GM23248 (cell line): ENCODE measurements at regions not wholly inside any gene's neighbourhood (a gene's known extent, or its start where the extent isn't known, plus 50 kb on each side); places are given as distances from the start of the nearest gene placed in this dataset.

Experiments used
- EZH2 ChIP-seq: fragments of 200-600 bp; sonication (generic); IDR thresholded peaks from 2 replicates; pipeline ENCODE4 v1.6.1; 2018; ENCODE audit warnings: antibody characterized with exemption, mild to moderate bottlenecking; ENCODE audit not compliant: insufficient read depth, poor library complexity, severe bottlenecking
- EZH2phosphoT487 ChIP-seq: fragments of 200-600 bp; sonication (generic); IDR thresholded peaks from 2 replicates; pipeline ENCODE4 v1.6.1; 2018; ENCODE audit warnings: antibody characterized with exemption, moderate library complexity, mild to moderate bottlenecking, low read depth; ENCODE audit not compliant: insufficient read depth

GRCh38 chr10:65753532-65753931 is 1172.3 kb upstream of the LRRTM3 start:
- TF ChIP-seq EZH2 (no peak), EZH2phosphoT487 (no peak)
